Left kidney (tissue), 1 donor: ENCODE measurements at regions not wholly inside any gene's neighbourhood (a gene's known extent, or its start where the extent isn't known, plus 50 kb on each side); places are given as distances from the start of the nearest gene placed in this dataset.
"Not testable (repeated sequence)": the region's sequence is repeated elsewhere in the genome, so short reads cannot be mapped to it uniquely, and the experiment has no call there.

ENCODE experiments used
- DNase-seq: peaks from one replicate; pipeline ENCODE4 v3.0.0-alpha.2; 2013

- no peak for DNase-seq
Measured at GRCh38 chr4:189780391-189780790, 160.3 kb upstream of the FRG1 start.

GRCh38 chr4:189784651-189785050 lies 156.0 kb upstream of the FRG1 start:
- no peak for DNase-seq

- no peak for DNase-seq
Measured at GRCh38 chr4:189785257-189785656, 155.4 kb upstream of the FRG1 start.

GRCh38 chr4:189786447-189786846 lies 154.2 kb upstream of the FRG1 start:
- no peak for DNase-seq

- DNase-seq: no peak
Measured at GRCh38 chr4:189787216-189788031, 153.2 kb upstream of the FRG1 start.

- peak; percentile 88 for DNase-seq
Measured at GRCh38 chr4:189792924-189793618, 147.6 kb upstream of the FRG1 start.

GRCh38 chr4:189800545-189801088 lies 140.1 kb upstream of the FRG1 start:
- no peak for DNase-seq

- DNase-seq: no peak
Measured at GRCh38 chr4:189802884-189803283, 137.8 kb upstream of the FRG1 start.

GRCh38 chr4:189804894-189805293 lies 135.8 kb upstream of the FRG1 start:
- peak; percentile 32 for DNase-seq

GRCh38 chr4:189806506-189806905 lies 134.2 kb upstream of the FRG1 start:
- no peak for DNase-seq

- no peak for DNase-seq
Measured at GRCh38 chr4:189807031-189807430, 133.6 kb upstream of the FRG1 start.

- DNase-seq: no peak
Measured at GRCh38 chr4:189809241-189809735, 131.4 kb upstream of the FRG1 start.

GRCh38 chr4:189809839-189810238 lies 130.8 kb upstream of the FRG1 start:
- DNase-seq: no peak

GRCh38 chr4:189810318-189811181 lies 130.1 kb upstream of the FRG1 start:
- DNase-seq: not testable (repeated sequence)

GRCh38 chr4:189815404-189816192 lies 125.1 kb upstream of the FRG1 start:
- no peak for DNase-seq

GRCh38 chr4:189822326-189822725 lies 118.3 kb upstream of the FRG1 start:
- no peak for DNase-seq

- no peak for DNase-seq
Measured at GRCh38 chr4:189823591-189823990, 117.1 kb upstream of the FRG1 start.

GRCh38 chr4:189825466-189825865 lies 115.2 kb upstream of the FRG1 start:
- DNase-seq: no peak

GRCh38 chr4:189826657-189827056 lies 114.0 kb upstream of the FRG1 start:
- no peak for DNase-seq

- no peak for DNase-seq
Measured at GRCh38 chr4:189828081-189828697, 112.5 kb upstream of the FRG1 start.

- DNase-seq: no peak
Measured at GRCh38 chr4:189832528-189832927, 108.1 kb upstream of the FRG1 start.
